OCI-LY3 (cell line): ENCODE measurements at regions not wholly inside any gene's neighbourhood (a gene's known extent, or its start where the extent isn't known, plus 50 kb on each side); places are given as distances from the start of the nearest gene placed in this dataset.

ENCODE experiments used
- CTCF ChIP-seq: fragments of 200-600, 300-600 bp; sonication (generic); IDR thresholded peaks from 2 replicates; pipeline ENCODE4 v1.5.1; 2014; ENCODE audit warnings: antibody characterized with exemption, low read length, low read depth
- EZH2phosphoT487 ChIP-seq: fragments of 200-600 bp; shearing (Covaris generic); IDR thresholded peaks from 2 replicates; pipeline ENCODE4 v1.6.1; 2018; ENCODE audit warnings: antibody characterized with exemption, mixed run types, low read depth

GRCh38 chr12:131334835-131335234 is 376.1 kb upstream of the SFSWAP start:
- TF ChIP-seq CTCF = no peak
- no peak for TF ChIP-seq EZH2phosphoT487
